DMS53 (cell line): ENCODE measurements at regions not wholly inside any gene's neighbourhood (a gene's known extent, or its start where the extent isn't known, plus 50 kb on each side); places are given as distances from the start of the nearest gene placed in this dataset.
"Not testable (repeated sequence)": the region's sequence is repeated elsewhere in the genome, so short reads cannot be mapped to it uniquely, and the experiment has no call there.

Source experiments
- DNase-seq: peaks from one replicate; lab custom pipeline; 2025; lab: John Stamatoyannopoulos, UW

GRCh38 chr9:90221899-90222298 is 420.7 kb downstream of the DIRAS2 start:
- not testable (repeated sequence) for DNase-seq

- DNase-seq, result peak; percentile 81
Measured at GRCh38 chr9:90226839-90227338, 415.7 kb downstream of the DIRAS2 start.

GRCh38 chr9:90233081-90233480 is 409.5 kb downstream of the DIRAS2 start:
- DNase-seq, result not testable (repeated sequence)

- no peak for DNase-seq
Measured at GRCh38 chr9:90240541-90240940, 402.1 kb downstream of the DIRAS2 start.

GRCh38 chr9:90245661-90246060 is 397.0 kb downstream of the DIRAS2 start:
- DNase-seq, result no peak

- no peak for DNase-seq
Measured at GRCh38 chr9:90249094-90249493, 393.5 kb downstream of the DIRAS2 start.

- peak; percentile 82 for DNase-seq
Measured at GRCh38 chr9:90251316-90251715, 391.3 kb downstream of the DIRAS2 start.

GRCh38 chr9:90256345-90256744 is 386.3 kb downstream of the DIRAS2 start:
- no peak for DNase-seq

GRCh38 chr9:90259311-90260246 is 383.0 kb downstream of the DIRAS2 start:
- no peak for DNase-seq

GRCh38 chr9:90261698-90262097 is 380.9 kb downstream of the DIRAS2 start:
- no peak for DNase-seq

GRCh38 chr9:90268613-90269012 is 374.0 kb downstream of the DIRAS2 start:
- DNase-seq, result no peak

GRCh38 chr9:90271707-90272106 is 370.9 kb downstream of the DIRAS2 start:
- no peak for DNase-seq

GRCh38 chr9:90274725-90275124 is 367.9 kb downstream of the DIRAS2 start:
- peak; percentile 2 for DNase-seq

GRCh38 chr9:90285946-90286345 is 356.7 kb downstream of the DIRAS2 start:
- no peak for DNase-seq

GRCh38 chr9:90287567-90288274 is 354.9 kb downstream of the DIRAS2 start:
- peak; percentile 3 for DNase-seq

GRCh38 chr9:90288275-90288639 is 354.4 kb downstream of the DIRAS2 start:
- no peak for DNase-seq

- no peak for DNase-seq
Measured at GRCh38 chr9:90290716-90291485, 351.7 kb downstream of the DIRAS2 start.

GRCh38 chr9:90296539-90296938 is 346.1 kb downstream of the DIRAS2 start:
- DNase-seq, result no peak

GRCh38 chr9:90299968-90300367 is 342.7 kb downstream of the DIRAS2 start:
- DNase-seq, result no peak

GRCh38 chr9:90300611-90301276 is 341.9 kb downstream of the DIRAS2 start:
- DNase-seq, result no peak

- peak; percentile 76 for DNase-seq
Measured at GRCh38 chr9:90301277-90301653, 341.4 kb downstream of the DIRAS2 start.

- no peak for DNase-seq
Measured at GRCh38 chr9:90303655-90304054, 339.0 kb downstream of the DIRAS2 start.
